H1 (cell line): ENCODE measurements at regions not wholly inside any gene's neighbourhood (a gene's known extent, or its start where the extent isn't known, plus 50 kb on each side); places are given as distances from the start of the nearest gene placed in this dataset.

ENCODE experiments used
- CTCF ChIA-PET: fragments of 300-600 bp; sonication (Branson Sonifier 250); formaldehyde crosslinking; loops from one replicate; lab custom pipeline; 2021; ENCODE audit not compliant: partially characterized antibody; lab: Charles Lee
- POLR2A ChIA-PET: fragments of 300-600 bp; sonication (Branson Sonifier 250); formaldehyde crosslinking; loops from one replicate; lab custom pipeline; 2021; ENCODE audit warnings: inconsistent platforms; ENCODE audit not compliant: partially characterized antibody; lab: Charles Lee
- DNase-seq, 2 experiments: peaks; one replicate each; pipeline versions ENCODE4 v3.0.0 to v3.0.0-alpha.2; 2010 to 2022; ENCODE audit warnings: low spot score in 2 of 2, low read depth in 1 of 2, mixed read lengths in 1 of 2
- FAIRE-seq: peaks from 2 replicates; lab custom pipeline; 2011; peaks lifted over from hg19 to GRCh38; lab: Jason Lieb, UNC
- H2AFZ ChIP-seq: 2 replicates; pipeline ENCODE4 v1.8.1; 2012; ENCODE audit warnings: low read length, inconsistent platforms
- H2AK5ac ChIP-seq: 2 replicates; pipeline ENCODE4 v1.6.1; 2013; ENCODE audit warnings: low read depth, low read length
- H2BK120ac ChIP-seq: replicated peaks from 2 replicates; pipeline ENCODE3; 2013; ENCODE audit warnings: low read depth, low read length, inconsistent platforms
- H2BK12ac ChIP-seq: 2 replicates; pipeline ENCODE4 v1.6.1; 2013; ENCODE audit warnings: low read depth, low read length
- H2BK15ac ChIP-seq: 2 replicates; pipeline ENCODE4 v1.6.1; 2013; ENCODE audit warnings: low read length
- H2BK20ac ChIP-seq: 2 replicates; pipeline ENCODE4 v1.6.1; 2013; ENCODE audit warnings: low read length
- H2BK5ac ChIP-seq: 2 replicates; pipeline ENCODE4 v1.6.1; 2013; ENCODE audit warnings: low read depth, low read length
- H3K14ac ChIP-seq: 2 replicates; pipeline ENCODE4 v1.6.1; 2013; ENCODE audit warnings: inconsistent platforms; ENCODE audit not compliant: insufficient read length
- H3K18ac ChIP-seq: 2 replicates; pipeline ENCODE4 v1.6.1; 2013; ENCODE audit warnings: low read length; ENCODE audit errors: extremely low read depth
- H3K23ac ChIP-seq: 2 replicates; pipeline ENCODE4 v1.6.1; 2013; ENCODE audit warnings: inconsistent platforms; ENCODE audit not compliant: insufficient read length
- H3K23me2 ChIP-seq: 2 replicates; pipeline ENCODE4 v1.6.1; 2013; ENCODE audit warnings: low read depth, low read length
- H3K27ac ChIP-seq: 2 replicates; pipeline ENCODE4 v1.6.1; 2011; ENCODE audit warnings: low read depth, low read length, inconsistent platforms
- H3K27me3 ChIP-seq, 4 experiments: replicated peaks in 1 of 4; 1 replicate in 1 of 4; 2 replicates in 3 of 4; pipeline versions ENCODE4 v1.6.1 to v1.8.1; 2011 to 2013; ENCODE audit warnings: low read length in 3 of 4, mild to moderate bottlenecking in 3 of 4, inconsistent platforms in 2 of 4, mixed read lengths in 2 of 4, moderate library complexity in 1 of 4; ENCODE audit not compliant: control insufficient read depth in 3 of 4, insufficient read depth in 3 of 4; ENCODE audit errors: extremely low read depth in 1 of 4
- H3K36me3 ChIP-seq, 4 experiments: 2 replicates each; pipeline versions ENCODE4 v1.6.1 to v1.8.1; 2011 to 2013; ENCODE audit warnings: mild to moderate bottlenecking in 4 of 4, low read length in 3 of 4, moderate library complexity in 2 of 4, control low read depth in 1 of 4, inconsistent platforms in 1 of 4; ENCODE audit not compliant: insufficient read depth in 4 of 4, control insufficient read depth in 2 of 4
- H3K4ac ChIP-seq: replicated peaks from 2 replicates; pipeline ENCODE3; 2013; ENCODE audit warnings: low read length, low read depth, mixed read lengths, inconsistent platforms; ENCODE audit not compliant: insufficient read length
- H3K4me1 ChIP-seq, 4 experiments: replicated peaks in 1 of 4; 1 replicate in 1 of 4; 2 replicates in 3 of 4; pipeline versions ENCODE4 v1.6.1 to v1.8.1; 2011 to 2013; ENCODE audit warnings: low read length in 3 of 4, inconsistent platforms in 2 of 4, mixed read lengths in 1 of 4; ENCODE audit not compliant: insufficient read depth in 4 of 4, control insufficient read depth in 3 of 4
- H3K4me2 ChIP-seq, 2 experiments: 2 replicates each; pipeline versions ENCODE4 v1.6.1 to v1.8.1; 2011 to 2013; ENCODE audit warnings: low read depth in 2 of 2, low read length in 2 of 2, control low read depth in 1 of 2, inconsistent platforms in 1 of 2, mild to moderate bottlenecking in 1 of 2; ENCODE audit not compliant: insufficient read depth in 1 of 2
- H3K4me3 ChIP-seq, 4 experiments: fragments of 200-600, 300-600 bp in 1 of 4; sonication (generic), shearing (Covaris generic), sonication (Bioruptor Twin) in 1 of 4; 2 replicates each; pipeline versions ENCODE4 v1.5.1 to v1.8.1; 2011 to 2016; ENCODE audit warnings: low read length in 4 of 4, low read depth in 3 of 4, control low read depth in 2 of 4, inconsistent platforms in 2 of 4, mild to moderate bottlenecking in 2 of 4, mixed read lengths in 1 of 4, moderate library complexity in 1 of 4; ENCODE audit not compliant: insufficient read depth in 2 of 4; ENCODE audit errors: extremely low read depth in 1 of 4
- H3K56ac ChIP-seq: replicated peaks from 2 replicates; pipeline ENCODE3; 2013; ENCODE audit warnings: low read depth, mild to moderate bottlenecking, mixed read lengths, low read length, inconsistent platforms; ENCODE audit not compliant: insufficient read length
- H3K79me1 ChIP-seq: 2 replicates; pipeline ENCODE4 v1.6.1; 2013; ENCODE audit warnings: low read depth, low read length, control low read depth
- H3K79me2 ChIP-seq, 2 experiments: 2 replicates each; pipeline versions ENCODE4 v1.6.1 to v1.8.1; 2012 to 2013; ENCODE audit warnings: low read length in 2 of 2, mild to moderate bottlenecking in 2 of 2, inconsistent platforms in 1 of 2; ENCODE audit not compliant: insufficient read depth in 2 of 2, control insufficient read depth in 1 of 2
- H3K9ac ChIP-seq, 4 experiments: replicated peaks in 1 of 4; 1 replicate in 1 of 4; 2 replicates in 3 of 4; pipeline versions ENCODE4 v1.6.1 to v1.8.1; 2011 to 2013; ENCODE audit warnings: low read depth in 3 of 4, low read length in 3 of 4, control low read depth in 2 of 4, mild to moderate bottlenecking in 2 of 4, moderate library complexity in 2 of 4, inconsistent platforms in 1 of 4; ENCODE audit errors: extremely low read depth in 1 of 4
- H3K9me3 ChIP-seq, 2 experiments: 2 replicates each; pipeline versions ENCODE4 v1.6.1 to v1.8.1; 2012 to 2013; ENCODE audit warnings: mild to moderate bottlenecking in 2 of 2, moderate library complexity in 2 of 2, control low read depth in 1 of 2, inconsistent platforms in 1 of 2, low read depth in 1 of 2, low read length in 1 of 2, mixed read lengths in 1 of 2; ENCODE audit not compliant: insufficient read depth in 2 of 2
- H4K20me1 ChIP-seq, 2 experiments: replicated peaks in 1 of 2; 2 replicates each; pipeline versions ENCODE3 to v1.8.1; 2011 to 2013; ENCODE audit warnings: inconsistent platforms in 2 of 2, low read length in 2 of 2, mild to moderate bottlenecking in 1 of 2; ENCODE audit not compliant: insufficient read depth in 2 of 2, control insufficient read depth in 1 of 2
- H4K5ac ChIP-seq: 2 replicates; pipeline ENCODE4 v1.6.1; 2013; ENCODE audit warnings: low read length, low read depth, mixed read lengths, inconsistent platforms; ENCODE audit not compliant: insufficient read length
- H4K8ac ChIP-seq: 2 replicates; pipeline ENCODE4 v1.8.0; 2013; ENCODE audit warnings: mild to moderate bottlenecking, moderate library complexity, low read length, inconsistent platforms; ENCODE audit not compliant: insufficient read depth; ENCODE audit errors: extremely low read depth
- H4K91ac ChIP-seq: replicated peaks from 2 replicates; pipeline ENCODE3; 2013; ENCODE audit warnings: low read length, mixed read lengths, inconsistent platforms; ENCODE audit not compliant: insufficient read length
- CEBPB ChIP-seq: IDR thresholded peaks from 2 replicates; pipeline ENCODE4 v1.6.1; 2012; ENCODE audit warnings: low read depth, low read length
- E2F6 ChIP-seq: IDR thresholded peaks from 2 replicates; pipeline ENCODE4 v1.6.1; 2012; ENCODE audit warnings: inconsistent platforms
- GTF2F1 ChIP-seq: IDR thresholded peaks from 2 replicates; pipeline ENCODE4 v1.6.1; 2012; ENCODE audit warnings: low read depth, low read length, improper control_type of control experiment, borderline replicate concordance
- KDM1A ChIP-seq: fragments of 200-600, 300-600 bp; sonication (generic); IDR thresholded peaks from 2 replicates; pipeline ENCODE4 v1.7.1; 2016; ENCODE audit warnings: mild to moderate bottlenecking, low read length, borderline replicate concordance
- PHF8 ChIP-seq: fragments of 200-600 bp; sonication (generic); conservative IDR thresholded peaks from 2 replicates; pipeline ENCODE4 v1.7.1; 2012; ENCODE audit warnings: low read depth, mild to moderate bottlenecking, inconsistent platforms, low read length, moderate library complexity
- POU5F1 ChIP-seq: IDR thresholded peaks from 2 replicates; pipeline ENCODE4 v1.6.1; 2011; ENCODE audit warnings: low read depth, mild to moderate bottlenecking, low read length, moderate library complexity
- RFX5 ChIP-seq: IDR thresholded peaks from 2 replicates; pipeline ENCODE4 v1.6.1; 2011; ENCODE audit warnings: low read depth, low read length, improper control_type of control experiment, borderline replicate concordance
- SAP30 ChIP-seq: fragments of 300-600 bp; sonication (generic); IDR thresholded peaks from 2 replicates; pipeline ENCODE4 v1.7.1; 2012; ENCODE audit warnings: low read length, moderate library complexity, mild to moderate bottlenecking, inconsistent platforms; ENCODE audit not compliant: insufficient read depth, insufficient replicate concordance
- SIN3A ChIP-seq, 2 experiments: IDR thresholded peaks in 1 of 2; conservative IDR thresholded peaks in 1 of 2; 2 replicates each; pipeline ENCODE4 v1.6.1; 2011 to 2012; ENCODE audit warnings: low read length in 2 of 2, improper control_type of control experiment in 1 of 2, low read depth in 1 of 2, mild to moderate bottlenecking in 1 of 2
- TAF7 ChIP-seq: optimal IDR thresholded peaks from 2 replicates; pipeline ENCODE3; 2011; ENCODE audit warnings: low read depth, mild to moderate bottlenecking, inconsistent platforms, low read length, moderate library complexity, borderline replicate concordance
- WGBS, 2 experiments: shearing (Covaris generic) in 1 of 2; methylation state at CpG; one replicate each; pipeline versions ENCODE4 v1.1.6 to v1.1.7; 2013 to 2015; ENCODE audit warnings: low lambda C conversion rate in 2 of 2, mixed read lengths in 2 of 2, inconsistent platforms in 1 of 2, low coverage in 1 of 2, missing lambda C conversion rate in 1 of 2; ENCODE audit not compliant: insufficient replicate concordance in 2 of 2, insufficient coverage in 1 of 2, insufficient read length in 1 of 2; ENCODE audit errors: extremely low coverage in 1 of 2, missing lambda C conversion rate in 1 of 2; 5-methylcytosine and 5-hydroxymethylcytosine counted together

- Histone ChIP-seq H2BK20ac (no peak overlapping the region), H3K23ac (no peak overlapping the region), H3K4me1 (no peaks in the 10 kb centered on the region; a peak in 1 of 7 replicates), H4K20me1 (no peaks in the 10 kb centered on the region), H3K4me2 (no peak overlapping the region), H2BK5ac (no peak overlapping the region), H3K27me3 (no peaks in the 10 kb centered on the region), H4K8ac (no peak overlapping the region), H3K79me1 (no peaks in the 10 kb centered on the region), H3K4me3 (no peak overlapping the region), H2AFZ (no peak overlapping the region), H3K14ac (no peak overlapping the region), H3K9me3 (no peaks in the 10 kb centered on the region), H2BK120ac (no peak overlapping the region), H2AK5ac (no peak overlapping the region), H3K27ac (no peak overlapping the region), H3K79me2 (no peaks in the 10 kb centered on the region), H4K5ac (no peak overlapping the region), H2BK12ac (no peak overlapping the region), H3K4ac (no peak overlapping the region), H3K36me3 (no peaks in the 10 kb centered on the region), H3K56ac (no peak overlapping the region), H4K91ac (no peak overlapping the region), H3K9ac (no peak overlapping the region), H2BK15ac (no peak overlapping the region), H3K23me2 (no peaks in the 10 kb centered on the region; the same call in 1 of the 2 replicates), H3K18ac (no peak overlapping the region)
- TF ChIP-seq SAP30 (no peak), KDM1A (no peak), SIN3A (conservative IDR thresholded peaks at IDR 0.05 in 1 of 2, IDR thresholded peaks at IDR 0.05 in 1 of 2; ENCODE audit: low read depth in 1 of 2, low read length in 2 of 2) (no peak), GTF2F1 (no peak), TAF7 (no peak), CEBPB (no peak), PHF8 (no peak), E2F6 (no peak), POU5F1 (no peak), RFX5 (no peak)
- POLR2A ChIA-PET = no interaction called here
- 90% methylated on average over 17 of the region's 17 CpGs; no CpG with 5 or more reads in 1 of the 2 experiments for WGBS, 2 experiments
- FAIRE-seq (no peak), DNase-seq (no peak)
- CTCF ChIA-PET = interaction anchor here (1.3 to 2.8 kb wide), 4 partner anchors 9 to 116 kb away, joined by 3 to 14 read pairs (median 8); no protein-coding TSS in a partner anchor
These were observed 193.2 kb downstream of the INO80D start for GRCh38 chr2:205892665-205893259.
